GM12878 (cell line): ENCODE measurements at regions not wholly inside any gene's neighbourhood (a gene's known extent, or its start where the extent isn't known, plus 50 kb on each side); places are given as distances from the start of the nearest gene placed in this dataset.

Experiments used
- ATAC-seq: fragments of 200-7000 bp; cut with Tn5 transposase; 3 replicates; pipeline ENCODE4 v1.9.1; 2020; ENCODE audit warnings: mild to moderate bottlenecking, moderate library complexity
- BruUV-seq: library from RNA; stranded (reverse); fragments of 400-500 nt; replicated peaks from 2 replicates; lab custom pipeline; 2021; lab: Mats Ljungman, UMichigan
- CTCF ChIA-PET: fragments of 300-600 bp; sonication (Branson Sonifier 250); formaldehyde crosslinking; extraction: SDS; loops from one replicate; lab custom pipeline; 2021; ENCODE audit warnings: inconsistent platforms; lab: Yijun Ruan, JAX
- POLR2A ChIA-PET: fragments of 350-600 bp; formaldehyde crosslinking; extraction: SDS; loops from one replicate; lab custom pipeline; 2021; ENCODE audit warnings: inconsistent platforms; lab: Charles Lee
- RAD21 ChIA-PET: fragments of 300-600 bp; sonication (Branson Sonifier 250); formaldehyde crosslinking; loops from one replicate; lab custom pipeline; 2023; ENCODE audit warnings: antibody characterized with exemption; ENCODE audit not compliant: unreplicated experiment; lab: Charles Lee
- SMC1A ChIA-PET: fragments of 300-600 bp; sonication (Branson Sonifier 250); formaldehyde crosslinking; loops from one replicate; lab custom pipeline; 2023; ENCODE audit not compliant: unreplicated experiment, uncharacterized antibody; lab: Charles Lee
- DNase-seq: peaks from one replicate; pipeline ENCODE4 v3.0.0-alpha.2; 2011; ENCODE audit warnings: low read depth, low spot score
- FAIRE-seq: peaks from 3 replicates; lab custom pipeline; 2011; peaks lifted over from hg19 to GRCh38; lab: Jason Lieb, UNC
- H2AFZ ChIP-seq: 2 replicates; pipeline ENCODE4 v1.6.0; 2011; ENCODE audit warnings: low read depth, low read length, control low read depth; ENCODE audit not compliant: control insufficient read depth
- H3K27ac ChIP-seq: 2 replicates; pipeline ENCODE4 v1.5.1; 2011; ENCODE audit warnings: control low read depth; ENCODE audit not compliant: control insufficient read depth, insufficient read depth
- H3K27me3 ChIP-seq, 2 experiments: replicated peaks in 1 of 2; 2 replicates each; pipeline versions ENCODE4 v1.6.0 to v1.6.1; 2011; ENCODE audit warnings: low read length in 1 of 2; ENCODE audit not compliant: control insufficient read depth in 2 of 2, insufficient read depth in 2 of 2
- H3K36me3 ChIP-seq, 2 experiments: 2 replicates each; pipeline ENCODE4 v1.5.1; 2011; ENCODE audit warnings: low read length in 1 of 2; ENCODE audit not compliant: control insufficient read depth in 2 of 2, insufficient read depth in 2 of 2
- H3K4me1 ChIP-seq: 2 replicates; pipeline ENCODE4 v1.6.1; 2011; ENCODE audit warnings: mild to moderate bottlenecking, low read length, moderate library complexity, mixed read lengths; ENCODE audit not compliant: control insufficient read depth, insufficient read depth
- H3K4me2 ChIP-seq: 2 replicates; pipeline ENCODE4 v1.6.0; 2011; ENCODE audit warnings: control low read depth; ENCODE audit not compliant: control insufficient read depth, insufficient read depth
- H3K4me3 ChIP-seq: fragments of 200-600 bp; sonication (generic); 2 replicates; pipeline ENCODE4 v1.5.1; 2016
- H3K79me2 ChIP-seq: 2 replicates; pipeline ENCODE4 v1.6.0; 2011; ENCODE audit warnings: low read length; ENCODE audit not compliant: control insufficient read depth, insufficient read depth
- H3K9ac ChIP-seq: 2 replicates; pipeline ENCODE4 v1.8.0; 2011; ENCODE audit warnings: low read length, control low read depth, mixed read lengths; ENCODE audit not compliant: control insufficient read depth, insufficient read depth
- H3K9me3 ChIP-seq: replicated peaks from 3 replicates; pipeline ENCODE4 v1.5.1; 2011; ENCODE audit warnings: mild to moderate bottlenecking, low read length; ENCODE audit not compliant: control insufficient read depth, insufficient read depth
- H4K20me1 ChIP-seq: 2 replicates; pipeline ENCODE4 v1.6.0; 2011; ENCODE audit not compliant: control insufficient read depth, insufficient read depth
- ATF7 ChIP-seq: fragments of 450-650 bp; IDR thresholded peaks from 2 replicates; pipeline ENCODE4 v1.6.1; 2016; ENCODE audit warnings: low read depth, mild to moderate bottlenecking
- BCL11A ChIP-seq: IDR thresholded peaks from 2 replicates; pipeline ENCODE4 v1.6.1; 2011; ENCODE audit warnings: low read depth, low read length
- CHD2 ChIP-seq: IDR thresholded peaks from 2 replicates; pipeline ENCODE4 v1.6.1; 2011; ENCODE audit warnings: low read depth, low read length, improper control_type of control experiment, borderline replicate concordance
- E2F4 ChIP-seq: IDR thresholded peaks from 2 replicates; pipeline ENCODE4 v1.6.1; 2012; ENCODE audit warnings: low read depth, low read length, improper control_type of control experiment
- E2F8 ChIP-seq: fragments of 450-650 bp; IDR thresholded peaks from 2 replicates; pipeline ENCODE4 v1.6.1; 2018; ENCODE audit warnings: mild to moderate bottlenecking, low read depth, moderate library complexity; ENCODE audit not compliant: partially characterized antibody
- EZH2 ChIP-seq: IDR thresholded peaks from 2 replicates; pipeline ENCODE4 v1.6.1; 2012; ENCODE audit warnings: low read depth, mild to moderate bottlenecking, control low read depth, inconsistent platforms, low read length, borderline replicate concordance; ENCODE audit not compliant: control insufficient read depth
- HDGF ChIP-seq: fragments of 450-650 bp; IDR thresholded peaks from 2 replicates; pipeline ENCODE4 v1.6.1; 2016; ENCODE audit warnings: antibody characterized with exemption
- KDM1A ChIP-seq: fragments of 200-600 bp; sonication (generic); IDR thresholded peaks from 2 replicates; pipeline ENCODE4 v1.6.1; 2016; ENCODE audit warnings: borderline replicate concordance
- NBN ChIP-seq: fragments of 450-650 bp; IDR thresholded peaks from 2 replicates; pipeline ENCODE4 v1.6.1; 2016
- RAD21 ChIP-seq: IDR thresholded peaks from 2 replicates; pipeline ENCODE4 v1.6.1; 2011; ENCODE audit warnings: mild to moderate bottlenecking, low read depth, low read length, moderate library complexity; ENCODE audit not compliant: insufficient read depth
- SIN3A ChIP-seq: IDR thresholded peaks from 2 replicates; pipeline ENCODE4 v1.6.1; 2012; ENCODE audit warnings: low read depth, low read length, improper control_type of control experiment
- SKIL ChIP-seq: fragments of 450-650 bp; IDR thresholded peaks from 2 replicates; pipeline ENCODE4 v1.6.1; 2017; ENCODE audit warnings: mild to moderate bottlenecking, low read depth, inconsistent platforms; ENCODE audit not compliant: poor library complexity, severe bottlenecking
- SREBF2 ChIP-seq: IDR thresholded peaks from 2 replicates; pipeline ENCODE4 v1.6.1; 2012; ENCODE audit warnings: mild to moderate bottlenecking, low read length
- YBX1 ChIP-seq: fragments of 450-650 bp; IDR thresholded peaks from 2 replicates; pipeline ENCODE4 v1.6.1; 2016; ENCODE audit warnings: antibody characterized with exemption
- YY1 ChIP-seq: IDR thresholded peaks from 2 replicates; pipeline ENCODE4 v1.6.1; 2011; ENCODE audit warnings: low read depth, mild to moderate bottlenecking, low read length
- ZZZ3 ChIP-seq: IDR thresholded peaks from 2 replicates; pipeline ENCODE4 v1.6.1; 2011; ENCODE audit warnings: low read depth; ENCODE audit not compliant: control insufficient read depth, insufficient read length
- WGBS: methylation state at CpG from one replicate; pipeline ENCODE4 v1.1.6; 2016; ENCODE audit warnings: low lambda C conversion rate; ENCODE audit not compliant: insufficient replicate concordance, insufficient coverage; ENCODE audit errors: missing lambda C conversion rate; 5-methylcytosine and 5-hydroxymethylcytosine counted together
- in situ Hi-C: fragments of 300-500 bp; cut with MboI; formaldehyde crosslinking; loops from 9 replicates; pipeline ENCODE4 v1.14.3; 2018; ENCODE audit warnings: mixed read lengths
- intact Hi-C: fragments of 100-400 bp; cut with micrococcal nuclease; formaldehyde crosslinking; loops from one replicate; pipeline ENCODE4 v1.14.2; 2022; ENCODE audit not compliant: unreplicated experiment
- TF ChIP-seq, protein P1 (sequence below): IDR thresholded peaks from 2 replicates; pipeline ENCODE4 v1.6.1; 2012; ENCODE audit warnings: low read depth, low read length, improper control_type of control experiment

DNA sequence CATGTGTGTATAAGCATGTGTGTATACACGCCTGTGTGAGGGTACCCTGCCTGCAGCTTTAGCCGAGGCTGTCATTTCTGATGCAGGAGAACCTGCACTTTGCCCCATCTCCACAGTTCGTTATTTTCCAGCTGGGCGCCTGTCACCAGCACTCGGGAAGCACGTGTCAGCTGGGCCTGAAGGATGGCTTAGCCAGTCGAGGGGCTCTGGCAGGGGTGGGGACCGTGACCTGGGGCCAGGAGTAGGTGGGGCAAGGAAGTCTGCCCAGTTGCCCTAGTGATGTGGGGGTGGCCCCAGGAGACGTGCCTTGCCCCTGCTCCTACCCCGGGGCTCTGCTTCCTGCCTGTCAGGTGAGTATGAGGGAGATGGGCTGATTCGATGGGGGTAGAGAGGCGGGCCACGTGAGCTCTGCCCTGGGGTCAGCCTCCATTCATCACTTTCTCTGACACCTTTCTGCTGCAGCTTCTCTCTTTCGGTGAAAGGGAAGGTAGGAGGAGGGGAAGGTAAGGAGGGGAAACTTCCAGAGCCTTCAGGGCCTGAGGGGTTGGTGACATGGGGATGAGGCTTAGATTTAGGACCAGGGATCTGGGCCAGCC, 130.6 kb upstream of the SKOR2 start (continued):
- no peak for TF ChIP-seq SKIL
- TF ChIP-seq E2F4 = no peak
- no peak for TF ChIP-seq EZH2
- TF ChIP-seq CHD2 = no peak
- TF ChIP-seq RAD21 = no peak

- DNase-seq (no peak), FAIRE-seq (no peak), ATAC-seq (no peak)
- Histone ChIP-seq H3K4me3 (no peak overlapping the region), H2AFZ (no peak overlapping the region), H3K9ac (no peak overlapping the region), H3K9me3 (no peaks in the 10 kb centered on the region), H3K4me2 (no peak overlapping the region), H3K27me3 (no peaks in the 10 kb centered on the region; a peak in 2 of 4 replicates), H3K27ac (no peak overlapping the region), H3K4me1 (no peaks in the 10 kb centered on the region), H3K36me3 (no peaks in the 10 kb centered on the region), H3K79me2 (no peaks in the 10 kb centered on the region), H4K20me1 (no peaks in the 10 kb centered on the region)
- ChIA-PET CTCF (no interaction called here), RAD21 (no interaction called here), SMC1A (no interaction called here), POLR2A (no interaction called here)
- BruUV-seq = no TSS peak
- TF ChIP-seq YBX1 (no peak), SIN3A (no peak), ZZZ3 (no peak), HDGF (no peak), SREBF2 (no peak), YY1 (no peak), E2F8 (no peak), BCL11A (no peak), KDM1A (no peak), ATF7 (no peak), NBN (no peak)
- TF ChIP-seq, protein P1, sequence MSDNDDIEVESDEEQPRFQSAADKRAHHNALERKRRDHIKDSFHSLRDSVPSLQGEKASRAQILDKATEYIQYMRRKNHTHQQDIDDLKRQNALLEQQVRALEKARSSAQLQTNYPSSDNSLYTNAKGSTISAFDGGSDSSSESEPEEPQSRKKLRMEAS = no peak
- WGBS = 0% methylated on average over 1 of the region's 1 CpG
- in situ Hi-C loops = no loop called here
- intact Hi-C loops = no loop called here
These were observed 128.7 kb upstream of the SKOR2 start for GRCh38 chr18:47380153-47380552.
